Naive B cell (primary cell): ENCODE measurements at regions not wholly inside any gene's neighbourhood (a gene's known extent, or its start where the extent isn't known, plus 50 kb on each side); places are given as distances from the start of the nearest gene placed in this dataset.

Experiments
- ATAC-seq, 2 donors: fragments of 150-1000 bp; cut with Tn5 transposase; 2 replicates each; pipeline ENCODE4 v1.10.0; 2021; ENCODE audit warnings: low read depth in 2 of 2, mild to moderate bottlenecking in 2 of 2, moderate library complexity in 2 of 2
- DNase-seq: peaks from one replicate; pipeline ENCODE4 v3.0.0; 2022
- H3K27ac Mint-ChIP-seq, 6 donors: one replicate each; pipeline ENCODE4 v1.8.0; 2020 to 2022; ENCODE audit warnings: mild to moderate bottlenecking in 6 of 6, mixed read lengths in 6 of 6, moderate library complexity in 5 of 6, inconsistent platforms in 2 of 6
- H3K27me3 Mint-ChIP-seq, 3 donors: one replicate each; pipeline ENCODE4 v1.8.0; 2021 to 2022; ENCODE audit warnings: mixed read lengths in 3 of 3, mild to moderate bottlenecking in 1 of 3
- H3K36me3 Mint-ChIP-seq, 2 donors: one replicate each; pipeline ENCODE4 v1.8.0; 2020 to 2022; ENCODE audit warnings: mixed read lengths in 2 of 2, inconsistent platforms in 1 of 2, mild to moderate bottlenecking in 1 of 2
- H3K4me1 Mint-ChIP-seq, 3 donors: one replicate each; pipeline ENCODE4 v1.8.0; 2020 to 2022; ENCODE audit warnings: mixed read lengths in 3 of 3, inconsistent platforms in 1 of 3, mild to moderate bottlenecking in 1 of 3, moderate library complexity in 1 of 3
- H3K4me3 Mint-ChIP-seq, 8 donors: one replicate each; pipeline ENCODE4 v1.8.0; 2020 to 2022; ENCODE audit warnings: mild to moderate bottlenecking in 8 of 8, mixed read lengths in 8 of 8, moderate library complexity in 8 of 8, inconsistent platforms in 2 of 8
- H3K9me3 Mint-ChIP-seq, 7 donors: one replicate each; pipeline ENCODE4 v1.8.0; 2020 to 2022; ENCODE audit warnings: mixed read lengths in 7 of 7, mild to moderate bottlenecking in 5 of 7, inconsistent platforms in 2 of 7, moderate library complexity in 1 of 7

DNA sequence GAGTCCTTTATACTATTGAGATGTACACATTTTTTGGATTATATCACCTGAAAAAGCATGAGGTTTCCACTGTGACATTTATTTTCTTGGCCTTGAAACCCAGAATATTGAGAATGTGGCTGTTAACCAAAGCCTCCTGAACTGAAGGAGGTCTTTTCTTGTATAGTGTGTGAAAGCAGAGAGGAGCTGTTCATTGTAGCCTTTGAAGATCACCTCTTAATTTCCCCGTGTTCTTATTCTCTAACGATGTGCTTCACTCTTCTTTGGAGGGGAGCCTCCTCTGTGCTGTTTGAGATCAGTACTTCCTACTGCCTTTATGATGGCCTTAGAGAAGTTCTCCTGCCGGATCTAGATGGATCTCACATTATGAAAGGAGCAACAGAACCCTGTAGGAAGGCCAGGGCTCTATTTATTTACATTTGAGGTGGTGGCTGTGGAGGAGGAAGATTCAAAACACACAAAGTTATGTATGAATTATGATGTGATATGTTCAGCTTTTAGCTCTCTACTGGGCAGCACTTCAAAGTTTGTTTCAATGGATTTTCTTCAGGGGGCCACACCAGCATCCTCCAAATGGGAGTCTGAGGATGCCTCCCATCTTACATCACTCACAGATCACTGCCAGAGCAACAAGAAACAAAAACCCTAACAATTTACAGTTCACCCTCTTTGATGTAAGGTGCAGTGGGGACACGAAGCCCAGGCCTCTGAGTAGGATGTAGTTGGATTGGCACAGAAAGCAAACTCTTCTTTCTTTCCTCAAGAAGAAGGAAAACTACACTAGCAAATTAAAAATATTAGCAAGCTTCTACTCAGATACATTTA lies 322.3 kb downstream of the DLEU7 start:
- Mint-ChIP-seq H3K27ac (peak overlapping the region in 1 of 6 donors; percentile 64), H3K9me3 (no peaks in the 10 kb centered on the region), H3K36me3 (peaks cover 0 to 5% of the 10 kb centered on the region in 2 donors), H3K4me1 (peaks cover 12 to 21% (median 21%) of the 10 kb centered on the region in 3 donors), H3K4me3 (no peak overlapping the region), H3K27me3 (no peaks in the 10 kb centered on the region)
- DNase-seq: no peak
- no peak for ATAC-seq

DNA sequence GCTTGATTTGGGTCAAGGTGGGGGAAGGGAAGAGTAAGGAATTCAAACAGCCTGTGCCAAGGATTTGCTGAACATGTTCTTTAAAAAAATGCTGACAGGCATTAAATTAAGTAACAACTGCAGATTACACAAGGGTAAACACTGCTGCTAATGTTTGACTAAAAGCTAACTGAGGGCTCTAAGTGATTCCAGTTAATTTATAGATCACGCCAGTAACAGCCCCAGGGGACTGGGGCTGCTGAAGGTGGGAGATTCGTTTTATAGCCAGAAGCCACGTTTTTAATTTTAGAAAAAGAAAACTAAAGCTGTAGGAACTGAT lies 321.7 kb downstream of the DLEU7 start:
- no peaks in the 10 kb centered on the region for H3K27me3 Mint-ChIP-seq
- no peaks in the 10 kb centered on the region for H3K9me3 Mint-ChIP-seq
- H3K36me3 Mint-ChIP-seq: peaks cover 0 to 5% of the 10 kb centered on the region in 2 donors
- peak overlapping the region in 1 of 6 donors; percentile 82 for H3K27ac Mint-ChIP-seq
- ATAC-seq (no peak), DNase-seq (no peak)
- H3K4me3 Mint-ChIP-seq: no peak overlapping the region
- peaks cover 18 to 27% (median 27%) of the 10 kb centered on the region in 3 donors for H3K4me1 Mint-ChIP-seq

DNA sequence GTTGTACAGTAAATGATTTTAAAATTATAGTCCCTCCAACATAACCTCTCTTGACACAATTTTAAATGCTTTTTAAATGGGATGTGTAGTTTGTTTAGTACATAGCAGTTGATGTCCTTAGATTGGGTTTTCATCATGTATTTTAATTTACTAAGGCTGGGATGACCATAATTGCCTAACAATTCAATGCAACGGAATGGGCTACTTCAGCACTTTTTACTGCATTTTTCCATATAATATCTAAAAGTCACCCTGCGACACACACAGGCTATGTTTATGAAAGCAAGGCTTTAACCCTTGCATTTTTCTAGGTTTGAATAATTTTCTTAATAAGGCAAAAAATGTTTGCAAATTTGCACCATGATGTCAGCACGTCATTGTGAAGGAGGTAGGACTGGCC lies 321.0 kb downstream of the DLEU7 start:
- no peak for DNase-seq
- H3K27me3 Mint-ChIP-seq: no peaks in the 10 kb centered on the region
- peaks cover 0 to 5% of the 10 kb centered on the region in 2 donors for H3K36me3 Mint-ChIP-seq
- peaks cover 25 to 34% (median 32%) of the 10 kb centered on the region in 3 donors for H3K4me1 Mint-ChIP-seq
- H3K27ac Mint-ChIP-seq: no peak overlapping the region
- ATAC-seq: no peak
- H3K4me3 Mint-ChIP-seq: no peak overlapping the region
- no peaks in the 10 kb centered on the region for H3K9me3 Mint-ChIP-seq

DNA sequence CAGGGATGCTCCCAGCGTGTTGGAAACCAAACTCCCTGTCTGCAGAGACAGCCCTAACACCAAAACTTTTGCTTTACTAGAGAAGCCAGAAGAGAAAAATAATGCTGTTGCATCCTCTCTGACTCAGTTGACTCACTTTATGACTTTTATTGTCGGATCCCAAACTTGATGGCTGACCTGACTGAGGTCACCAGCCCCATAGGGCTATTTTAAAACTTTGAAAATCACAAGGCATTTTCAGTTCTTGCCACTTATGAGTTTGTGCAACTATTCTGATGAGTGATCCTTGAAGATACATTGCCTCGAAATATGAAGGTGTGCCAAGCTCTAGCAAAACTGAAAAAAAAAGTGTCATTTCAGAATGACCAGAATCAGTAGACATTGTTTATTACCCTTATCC lies 320.2 kb downstream of the DLEU7 start:
- no peak overlapping the region for H3K27ac Mint-ChIP-seq
- H3K4me3 Mint-ChIP-seq: no peak overlapping the region
- H3K36me3 Mint-ChIP-seq: peaks cover 0 to 5% of the 10 kb centered on the region in 2 donors
- DNase-seq (no peak), ATAC-seq (no peak)
- no peaks in the 10 kb centered on the region for H3K27me3 Mint-ChIP-seq
- H3K4me1 Mint-ChIP-seq: peaks cover 32 to 42% (median 40%) of the 10 kb centered on the region in 3 donors
- no peaks in the 10 kb centered on the region for H3K9me3 Mint-ChIP-seq

DNA sequence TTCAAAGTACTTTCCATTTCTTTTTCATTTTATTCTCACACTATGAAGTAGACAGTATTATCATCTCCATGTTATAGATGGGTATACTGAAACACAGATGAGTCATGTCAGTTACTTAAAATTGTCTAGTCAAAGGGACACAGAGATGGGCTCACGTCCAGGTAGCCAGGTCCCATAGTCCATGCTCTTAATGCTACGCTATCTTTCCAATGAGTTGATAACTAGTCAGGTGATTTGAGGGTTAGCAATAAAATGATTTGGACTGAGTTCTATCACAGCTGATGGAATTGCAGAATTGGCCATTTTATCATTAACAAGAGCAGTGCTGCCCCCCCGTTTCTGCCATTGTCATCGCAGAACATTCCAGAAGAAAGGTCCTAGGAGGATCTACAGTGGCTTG lies 318.9 kb downstream of the DLEU7 start:
- Mint-ChIP-seq H3K4me3 (no peak overlapping the region), H3K27ac (no peak overlapping the region), H3K27me3 (no peaks in the 10 kb centered on the region), H3K9me3 (no peaks in the 10 kb centered on the region), H3K36me3 (peaks cover 0 to 5% of the 10 kb centered on the region in 2 donors), H3K4me1 (peaks cover 32 to 43% (median 39%) of the 10 kb centered on the region in 3 donors)
- DNase-seq (no peak), ATAC-seq (no peak)

DNA sequence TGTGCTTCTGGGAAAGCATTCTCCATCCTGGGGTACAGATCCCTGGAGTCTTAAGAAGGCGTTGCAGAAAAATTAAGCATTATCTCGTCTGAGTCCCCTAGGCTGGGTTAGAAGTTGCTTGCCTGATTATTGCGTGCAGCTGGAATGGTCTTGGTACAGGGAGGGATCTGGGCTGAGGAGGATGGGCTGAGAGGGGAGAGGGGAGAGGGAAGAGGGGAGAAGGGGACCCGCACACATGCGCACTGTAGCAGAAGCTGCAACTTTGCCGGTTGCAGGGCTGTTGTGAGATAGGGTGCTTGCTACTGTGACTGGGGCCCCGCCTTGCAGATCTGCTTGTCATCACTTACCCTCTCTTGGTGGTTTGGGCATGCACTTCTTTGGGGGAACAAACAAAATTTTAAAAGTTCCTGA lies 316.8 kb downstream of the DLEU7 start:
- Mint-ChIP-seq H3K9me3 (no peaks in the 10 kb centered on the region), H3K36me3 (no peaks in the 10 kb centered on the region), H3K27ac (peak overlapping the region in 4 of 6 donors; percentile 47 to 85 (median 58)), H3K4me1 (peaks cover 32 to 44% (median 40%) of the 10 kb centered on the region in 3 donors), H3K27me3 (no peaks in the 10 kb centered on the region), H3K4me3 (peak overlapping the region in 6 of 8 donors; percentile 16 to 76 (median 38))
- ATAC-seq: peak in 1 of 2 donors; percentile 28
- no peak for DNase-seq

DNA sequence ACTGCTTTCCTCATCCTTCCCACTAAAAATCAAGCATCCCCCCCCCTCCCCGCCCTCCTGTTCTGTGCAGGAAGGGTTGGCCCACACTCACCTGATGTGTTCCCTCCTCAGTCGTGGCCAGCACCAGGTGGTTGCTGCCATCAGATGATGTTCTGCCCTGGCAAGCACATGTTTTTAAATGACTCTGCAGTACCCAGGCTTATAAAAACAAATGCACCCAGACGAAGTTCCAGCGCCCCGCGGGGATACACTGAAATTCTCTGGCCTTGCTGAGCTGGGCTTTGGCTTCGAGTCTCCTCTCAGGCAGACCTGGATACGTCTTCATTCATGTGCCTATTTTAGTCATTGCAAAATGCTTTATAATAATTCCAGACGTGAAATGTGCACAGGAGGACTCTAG lies 316.3 kb downstream of the DLEU7 start:
- peaks cover 0 to 1% (median 0%) of the 10 kb centered on the region in 7 donors for H3K9me3 Mint-ChIP-seq
- peak overlapping the region in 3 of 8 donors; percentile 16 to 64 (median 48) for H3K4me3 Mint-ChIP-seq
- ATAC-seq: peak; percentile 40 to 70
- H3K27me3 Mint-ChIP-seq: no peaks in the 10 kb centered on the region
- DNase-seq: peak; percentile 38
- H3K4me1 Mint-ChIP-seq: peaks cover 32 to 49% (median 41%) of the 10 kb centered on the region in 3 donors
- peak overlapping the region in 1 of 6 donors; percentile 35 for H3K27ac Mint-ChIP-seq
- no peaks in the 10 kb centered on the region for H3K36me3 Mint-ChIP-seq

DNA sequence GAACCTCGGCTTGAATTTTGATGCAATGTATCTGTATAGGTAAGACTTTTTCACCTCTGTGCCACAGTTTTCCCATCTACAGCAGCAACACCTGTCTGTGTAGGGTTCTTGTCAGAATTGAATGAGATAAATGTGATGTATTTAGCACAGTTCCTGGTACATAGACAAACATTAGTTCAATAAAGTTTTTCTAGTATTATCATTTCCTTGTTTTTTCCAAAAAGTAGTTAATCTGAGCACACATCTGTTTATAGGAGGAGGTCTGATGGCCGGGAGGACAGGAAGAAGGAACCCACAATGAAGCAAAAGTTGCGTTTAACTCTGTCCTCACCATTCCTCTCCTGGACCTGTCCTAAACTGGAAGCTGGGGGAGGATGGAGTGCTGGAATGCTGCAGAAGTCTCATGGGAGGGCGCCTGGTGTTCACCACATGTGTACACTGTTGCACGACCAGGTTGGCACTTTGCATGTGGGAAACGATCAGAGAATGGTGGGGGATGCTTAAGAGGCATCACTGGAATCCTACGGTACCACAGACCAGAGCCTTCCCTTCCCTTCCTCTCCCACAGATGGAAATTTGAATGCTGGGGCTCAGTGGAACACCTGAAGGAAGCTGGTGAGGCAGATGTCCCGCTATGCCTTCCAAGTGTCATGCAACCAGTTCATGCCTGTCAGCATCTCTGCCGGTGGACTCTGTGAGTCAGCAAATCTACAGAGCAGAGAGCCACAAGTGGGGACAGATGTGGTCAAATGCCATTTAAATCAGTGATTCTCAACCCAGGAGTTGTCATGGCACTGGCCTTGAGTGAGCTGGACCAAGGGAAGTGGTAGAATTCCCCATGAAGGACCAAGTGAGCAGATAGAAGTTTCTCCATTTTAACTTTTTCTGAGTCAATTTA lies 315.6 kb downstream of the DLEU7 start:
- peak overlapping the region in 4 of 6 donors; percentile 26 to 86 (median 26) for H3K27ac Mint-ChIP-seq
- DNase-seq: no peak
- no peak for ATAC-seq
- H3K4me1 Mint-ChIP-seq: peaks cover 32 to 56% (median 42%) of the 10 kb centered on the region in 3 donors
- peak overlapping the region in 3 of 8 donors; percentile 48 to 74 (median 64) for H3K4me3 Mint-ChIP-seq
- H3K9me3 Mint-ChIP-seq: peaks cover 0 to 8% (median under 1%) of the 10 kb centered on the region in 7 donors
- no peaks in the 10 kb centered on the region for H3K36me3 Mint-ChIP-seq
- no peaks in the 10 kb centered on the region for H3K27me3 Mint-ChIP-seq

DNA sequence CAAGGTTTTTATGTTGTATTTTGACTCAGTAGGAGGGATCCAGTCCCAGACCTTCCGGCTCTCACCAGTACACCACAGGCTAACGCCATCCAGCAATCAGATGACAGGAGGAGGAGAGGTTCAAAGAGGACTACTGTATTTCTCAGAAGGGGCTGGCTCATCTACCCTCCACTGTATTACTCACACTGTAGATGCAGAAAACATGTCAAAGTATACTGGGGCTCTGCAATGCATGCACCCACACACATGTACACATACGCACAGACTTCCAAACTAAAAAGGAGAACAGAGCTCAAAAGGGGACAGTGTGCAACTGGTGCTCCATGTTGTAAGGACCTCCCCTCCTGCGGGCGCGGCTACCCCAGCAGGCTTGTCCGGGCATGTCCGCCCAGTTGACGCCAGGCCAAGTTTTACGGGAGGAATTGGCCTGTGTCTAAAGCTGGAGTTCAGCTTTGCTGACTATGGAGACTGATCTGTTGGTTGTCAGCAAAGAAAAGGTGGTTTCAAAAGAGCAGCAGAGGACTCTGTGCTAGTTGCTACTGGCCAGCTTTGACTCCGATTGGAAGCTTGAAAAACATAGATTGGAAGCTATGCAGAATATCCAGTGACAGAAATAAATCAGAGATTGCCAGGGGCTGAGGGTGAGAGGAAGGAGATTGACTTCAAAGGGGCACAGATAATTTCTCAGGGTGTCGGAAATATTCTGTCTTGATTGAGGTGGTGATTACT lies 314.2 kb downstream of the DLEU7 start:
- no peak overlapping the region for H3K4me3 Mint-ChIP-seq
- peaks cover 0 to 6% of the 10 kb centered on the region in 2 donors for H3K36me3 Mint-ChIP-seq
- H3K9me3 Mint-ChIP-seq: peaks cover 0 to 22% (median 9%) of the 10 kb centered on the region in 7 donors
- ATAC-seq (no peak), DNase-seq (no peak)
- no peaks in the 10 kb centered on the region for H3K27me3 Mint-ChIP-seq
- H3K4me1 Mint-ChIP-seq: peaks cover 32 to 59% (median 42%) of the 10 kb centered on the region in 3 donors
- H3K27ac Mint-ChIP-seq: peak overlapping the region in 5 of 6 donors; percentile 26 to 73 (median 67)

DNA sequence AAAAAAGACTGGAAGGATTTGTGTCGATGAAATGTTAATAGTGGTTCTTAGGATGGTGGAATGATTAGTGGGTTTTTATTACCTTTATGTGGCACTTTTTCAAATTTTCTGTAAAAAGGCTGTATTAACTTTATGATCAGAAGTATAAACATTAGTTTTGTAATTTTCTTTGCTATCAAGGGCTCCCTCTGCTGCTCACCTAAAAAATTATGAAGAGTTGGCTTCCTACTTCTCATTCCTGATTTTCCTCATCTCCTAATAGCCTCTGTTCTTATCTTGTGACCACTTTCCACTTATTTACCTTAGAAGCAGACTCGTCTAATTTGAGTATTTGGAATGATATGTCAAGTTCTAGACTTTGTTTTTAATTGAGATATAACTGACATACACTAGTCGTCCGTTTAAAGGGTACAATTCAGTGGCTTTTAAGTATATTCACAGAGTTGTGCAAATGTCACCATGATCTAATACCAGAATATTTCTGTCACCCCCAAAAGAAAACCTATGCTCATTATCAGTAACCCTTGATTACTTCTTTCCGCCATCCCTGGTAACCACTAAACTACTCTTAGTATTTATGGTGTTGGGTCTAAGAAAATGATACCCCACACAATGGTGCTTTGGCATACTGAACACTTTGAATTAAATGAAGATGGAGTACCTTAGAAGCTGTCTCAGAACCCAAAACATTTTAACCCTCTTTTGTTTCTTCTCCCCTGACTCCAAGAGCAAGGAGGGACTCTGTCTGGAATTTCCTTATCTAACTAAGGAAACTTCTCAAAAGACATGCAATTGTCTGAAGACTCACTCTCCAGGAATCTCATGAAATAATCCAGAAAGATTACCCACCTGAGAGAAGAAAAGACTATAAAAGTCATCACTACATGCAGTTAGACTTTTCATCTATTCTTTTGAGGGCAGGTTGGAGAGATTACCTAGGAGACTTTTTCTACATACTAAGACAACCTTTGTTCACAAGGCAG lies 311.3 kb downstream of the DLEU7 start:
- no peak overlapping the region for H3K4me3 Mint-ChIP-seq
- DNase-seq (no peak), ATAC-seq (no peak)

DNA sequence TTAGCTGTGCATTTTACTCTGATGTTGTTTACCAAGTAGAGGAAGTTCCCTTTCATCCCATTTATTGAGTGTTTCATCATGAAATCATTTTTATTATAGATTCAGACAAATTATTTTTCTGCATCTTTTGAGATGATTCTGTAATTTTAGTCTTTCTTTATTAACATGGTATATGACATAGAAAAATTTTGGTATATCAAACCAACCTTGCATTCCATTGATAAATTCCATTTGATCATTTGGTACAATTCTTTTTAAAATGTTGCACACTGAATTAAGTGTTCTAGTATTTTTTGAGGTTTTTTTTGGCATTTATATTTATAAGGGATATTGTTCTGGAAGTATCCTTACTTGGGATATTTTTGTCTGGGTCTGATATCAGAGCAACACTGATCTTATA lies 308.4 kb downstream of the DLEU7 start:
- Mint-ChIP-seq H3K36me3 (peaks cover 18 to 28% of the 10 kb centered on the region in 2 donors), H3K4me3 (no peak overlapping the region), H3K27me3 (no peaks in the 10 kb centered on the region), H3K9me3 (peaks cover 11 to 66% (median 50%) of the 10 kb centered on the region in 7 donors), H3K4me1 (peaks cover 0 to 17% (median 6%) of the 10 kb centered on the region in 3 donors), H3K27ac (no peak overlapping the region)
- DNase-seq (no peak), ATAC-seq (no peak)

More for the DNA sequence above, 311.3 kb downstream of the DLEU7 start:
- peaks cover 16 to 40% (median 23%) of the 10 kb centered on the region in 3 donors for H3K4me1 Mint-ChIP-seq
- peaks cover 13 to 18% of the 10 kb centered on the region in 2 donors for H3K36me3 Mint-ChIP-seq
- no peaks in the 10 kb centered on the region for H3K27me3 Mint-ChIP-seq
- H3K27ac Mint-ChIP-seq: peak overlapping the region in 1 of 6 donors; percentile 33
- H3K9me3 Mint-ChIP-seq: peaks cover 9 to 49% (median 35%) of the 10 kb centered on the region in 7 donors

DNA sequence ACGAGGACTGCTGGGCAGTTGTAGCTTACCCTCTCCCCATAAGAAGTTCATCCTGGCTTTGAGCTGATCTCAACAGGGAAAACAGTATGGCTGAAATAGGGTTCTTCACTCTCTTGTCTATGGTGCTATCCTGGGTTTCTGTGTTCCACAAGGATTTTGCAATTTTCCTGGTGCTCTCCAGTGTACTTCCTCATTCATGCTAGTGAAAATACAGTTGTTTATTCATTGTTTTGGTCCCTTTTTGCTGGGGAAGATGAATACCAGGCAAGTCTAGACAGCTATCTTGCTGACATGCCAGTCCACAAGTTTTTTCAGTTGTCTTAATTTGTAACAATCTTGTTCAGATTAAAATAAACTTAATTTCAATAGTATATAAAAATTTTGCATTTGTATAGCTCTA lies 306.5 kb downstream of the DLEU7 start:
- Mint-ChIP-seq H3K9me3 (peaks cover 11 to 66% (median 50%) of the 10 kb centered on the region in 7 donors), H3K4me3 (no peak overlapping the region), H3K4me1 (peaks cover 0 to 11% (median 2%) of the 10 kb centered on the region in 3 donors), H3K27me3 (no peaks in the 10 kb centered on the region), H3K27ac (no peak overlapping the region), H3K36me3 (peaks cover 18 to 28% of the 10 kb centered on the region in 2 donors)
- ATAC-seq (no peak), DNase-seq (no peak)
